ENCODE measurements at regions not wholly inside any gene's neighbourhood (a gene's known extent, or its start where the extent isn't known, plus 50 kb on each side); places are given as distances from the start of the nearest gene placed in this dataset.
"Not testable (repeated sequence)": the region's sequence is repeated elsewhere in the genome, so short reads cannot be mapped to it uniquely, and the experiment has no call there.

DNA sequence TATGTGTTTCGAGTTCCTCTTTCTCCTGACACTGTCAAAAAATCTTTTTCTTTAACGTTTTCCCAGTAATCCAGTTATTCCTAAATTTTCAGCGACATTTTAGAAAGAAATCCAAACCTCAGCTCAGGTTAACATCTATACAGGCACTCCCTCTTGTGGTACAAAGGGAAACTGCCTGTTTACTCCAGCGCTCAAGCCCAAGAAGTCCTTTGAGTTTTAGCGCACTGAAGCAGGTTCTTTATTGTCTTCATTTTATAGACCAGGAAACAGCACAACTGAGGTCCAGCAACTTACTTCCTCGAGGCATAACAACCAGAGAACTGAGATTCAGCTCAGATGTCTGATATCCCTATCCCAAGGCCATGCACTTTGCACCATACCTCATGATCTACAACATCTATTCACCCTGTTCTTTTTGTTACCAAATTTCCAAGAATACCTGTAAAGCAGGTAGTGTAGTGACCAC is 287.2 kb upstream of the MKLN1 start:
- H3K36me3 ChIP-seq (ENCODE audit: control insufficient read depth in 2 of 2, extremely low read depth in 1 of 2, insufficient read depth in 2 of 2, low read length in 2 of 2) = no peaks in the 10 kb centered on the region
- no peaks in the 10 kb centered on the region for H4K20me1 ChIP-seq (replicated peaks; ENCODE audit: control insufficient read depth, extremely low read depth, insufficient read depth, low read length)
- H3K27me3 ChIP-seq (ENCODE audit: control insufficient read depth in 2 of 2, insufficient read depth in 2 of 2, low read length in 2 of 2) = no peaks in the 10 kb centered on the region
- BruUV-seq (replicated peaks) = no TSS peak
- ChIA-PET POLR2A (interaction anchor here (0.7 kb wide), 1 partner anchor 22 kb away, joined by 3 read pairs; no protein-coding TSS in a partner anchor), CTCF (interaction anchor here (0.6 to 6.0 kb wide), 48 partner anchors 11 to 440 kb away, joined by 3 to 175 read pairs (median 5); partner anchors contain the start of gene MKLN1)
- no peak overlapping the region for H2AFZ ChIP-seq (ENCODE audit: low read depth, low read length)
- H3K4me1 ChIP-seq (ENCODE audit: control insufficient read depth, extremely low read depth, insufficient read depth, low read length) = peaks cover 9% of the 10 kb centered on the region
- no peak overlapping the region for H3K27ac ChIP-seq (ENCODE audit: insufficient read depth, low read depth, low read length)
- dilution Hi-C loops (cut with MboI; ENCODE audit: extremely low pct_ligation_motif_present, low sequenced_read_pairs) = no loop called here
- peak; percentile 82 for DNase-seq (ENCODE audit: low read depth, low spot score)
- H3K9me3 ChIP-seq (replicated peaks; ENCODE audit: control insufficient read depth, insufficient read depth, low read length) = no peaks in the 10 kb centered on the region
- FAIRE-seq = peak; percentile 94
- no peak overlapping the region for H3K4me2 ChIP-seq (ENCODE audit: insufficient read depth, low read length)
- H3K9me1 ChIP-seq (replicated peaks; ENCODE audit: control insufficient read depth, extremely low read depth, insufficient read depth, low read length) = no peaks in the 10 kb centered on the region
- peaks cover 2% of the 10 kb centered on the region for H3K79me2 ChIP-seq (ENCODE audit: control insufficient read depth, insufficient read depth, low read length)
- TF ChIP-seq, protein P1, sequence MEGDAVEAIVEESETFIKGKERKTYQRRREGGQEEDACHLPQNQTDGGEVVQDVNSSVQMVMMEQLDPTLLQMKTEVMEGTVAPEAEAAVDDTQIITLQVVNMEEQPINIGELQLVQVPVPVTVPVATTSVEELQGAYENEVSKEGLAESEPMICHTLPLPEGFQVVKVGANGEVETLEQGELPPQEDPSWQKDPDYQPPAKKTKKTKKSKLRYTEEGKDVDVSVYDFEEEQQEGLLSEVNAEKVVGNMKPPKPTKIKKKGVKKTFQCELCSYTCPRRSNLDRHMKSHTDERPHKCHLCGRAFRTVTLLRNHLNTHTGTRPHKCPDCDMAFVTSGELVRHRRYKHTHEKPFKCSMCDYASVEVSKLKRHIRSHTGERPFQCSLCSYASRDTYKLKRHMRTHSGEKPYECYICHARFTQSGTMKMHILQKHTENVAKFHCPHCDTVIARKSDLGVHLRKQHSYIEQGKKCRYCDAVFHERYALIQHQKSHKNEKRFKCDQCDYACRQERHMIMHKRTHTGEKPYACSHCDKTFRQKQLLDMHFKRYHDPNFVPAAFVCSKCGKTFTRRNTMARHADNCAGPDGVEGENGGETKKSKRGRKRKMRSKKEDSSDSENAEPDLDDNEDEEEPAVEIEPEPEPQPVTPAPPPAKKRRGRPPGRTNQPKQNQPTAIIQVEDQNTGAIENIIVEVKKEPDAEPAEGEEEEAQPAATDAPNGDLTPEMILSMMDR (IDR thresholded peaks at IDR 0.05; ENCODE audit: extremely low read depth in 1 of 2, insufficient read depth in 1 of 2, low read depth in 1 of 2, low read length in 2 of 2) = peak; percentile 81 to 83
- no peak for TF ChIP-seq FOS (IDR thresholded peaks at IDR 0.05; ENCODE audit: borderline replicate concordance, insufficient read depth, low read length)
- no peak overlapping the region for H3K9ac ChIP-seq (replicated peaks; ENCODE audit: extremely low read depth, insufficient read depth, low read length)
- intact Hi-C loops (cut with micrococcal nuclease) = loop anchor here (1.0 to 5.0 kb wide), 5 partner anchors 33 to 203 kb away; no protein-coding TSS in a partner anchor
- H3K4me3 ChIP-seq (replicated peaks in 1 of 3; ENCODE audit: insufficient read depth in 1 of 3, low read depth in 1 of 3, low read length in 3 of 3) = no peak overlapping the region

DNA sequence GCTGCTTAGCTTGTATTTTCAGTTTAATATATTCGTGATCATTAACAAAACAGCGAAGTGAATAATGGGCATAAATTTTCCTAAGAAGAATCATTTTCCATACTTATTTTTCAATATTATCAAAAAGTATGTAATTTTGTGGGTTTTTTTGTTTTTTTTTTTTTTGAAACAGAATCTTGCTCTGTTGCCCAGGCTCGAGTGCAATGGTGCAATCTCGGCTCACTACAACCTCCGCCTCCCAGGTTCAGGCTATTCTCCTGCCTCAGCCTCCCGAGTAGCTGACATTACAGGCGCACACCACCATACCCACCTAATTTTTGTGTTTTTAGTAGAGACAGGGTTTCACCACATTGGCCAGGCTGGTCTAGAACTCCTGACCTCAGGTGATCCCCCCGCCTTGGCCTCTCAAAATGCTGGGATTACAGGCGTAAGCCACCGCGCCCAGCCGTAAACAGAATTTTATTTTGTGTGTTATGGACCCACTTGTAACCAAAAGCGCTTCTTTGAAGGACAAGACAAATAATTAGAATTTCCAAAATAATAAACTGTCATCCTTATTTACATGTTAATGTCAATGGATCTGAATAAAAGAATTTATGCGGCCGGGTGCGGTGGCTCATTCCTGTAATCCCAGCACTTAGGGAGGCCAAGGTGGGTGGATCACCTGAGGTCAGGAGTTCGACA is 286.5 kb upstream of the MKLN1 start:
- H3K4me3 ChIP-seq (replicated peaks in 1 of 3; ENCODE audit: insufficient read depth in 1 of 3, low read depth in 1 of 3, low read length in 3 of 3); H3K9me1 ChIP-seq (replicated peaks; ENCODE audit: control insufficient read depth, extremely low read depth, insufficient read depth, low read length); H3K4me2 ChIP-seq (ENCODE audit: insufficient read depth, low read length); H3K27me3 ChIP-seq (ENCODE audit: control insufficient read depth in 2 of 2, insufficient read depth in 2 of 2, low read length in 2 of 2); DNase-seq (ENCODE audit: low read depth, low spot score); POLR2A ChIA-PET; H3K9ac ChIP-seq (replicated peaks; ENCODE audit: extremely low read depth, insufficient read depth, low read length); BruUV-seq (replicated peaks); H2AFZ ChIP-seq (ENCODE audit: low read depth, low read length); dilution Hi-C loops (cut with MboI; ENCODE audit: extremely low pct_ligation_motif_present, low sequenced_read_pairs); H3K79me2 ChIP-seq (ENCODE audit: control insufficient read depth, insufficient read depth, low read length); H3K9me3 ChIP-seq (replicated peaks; ENCODE audit: control insufficient read depth, insufficient read depth, low read length); H3K4me1 ChIP-seq (ENCODE audit: control insufficient read depth, extremely low read depth, insufficient read depth, low read length); FAIRE-seq; H3K27ac ChIP-seq (ENCODE audit: insufficient read depth, low read depth, low read length); H3K36me3 ChIP-seq (ENCODE audit: control insufficient read depth in 2 of 2, extremely low read depth in 1 of 2, insufficient read depth in 2 of 2, low read length in 2 of 2); H4K20me1 ChIP-seq (replicated peaks; ENCODE audit: control insufficient read depth, extremely low read depth, insufficient read depth, low read length): not testable (repeated sequence)
- CTCF ChIA-PET = interaction anchor here (0.9 to 6.0 kb wide), 31 partner anchors 12 to 439 kb away, joined by 3 to 175 read pairs (median 6); partner anchors contain the start of gene MKLN1
- intact Hi-C loops (cut with micrococcal nuclease) = loop anchor here (5.0 kb wide), 1 partner anchor 204 kb away; no protein-coding TSS in a partner anchor
